ENCODE measurements at regions not wholly inside any gene's neighbourhood (a gene's known extent, or its start where the extent isn't known, plus 50 kb on each side); places are given as distances from the start of the nearest gene placed in this dataset.

- no peaks in the 10 kb centered on the region for H3K4me1 ChIP-seq
- no peaks in the 10 kb centered on the region for H3K36me3 ChIP-seq
- no peaks in the 10 kb centered on the region for H3K9me3 ChIP-seq
- DNase-seq = no peak
- TF ChIP-seq POLR2A (IDR thresholded peaks at IDR 0.05) (no peak), CTCF (IDR thresholded peaks at IDR 0.05) (no peak)
- H3K27ac ChIP-seq = no peak overlapping the region
- 86 to 90% methylated on average over 4 of the region's 4 CpGs for WGBS, 2 donors
- H3K27me3 ChIP-seq = no peaks in the 10 kb centered on the region
- H3K4me3 ChIP-seq (replicated peaks in 1 of 3) = no peak overlapping the region
- intact Hi-C loops (cut with DNase I) = no loop called here
Measured at GRCh38 chr2:48043131-48043700, 136.9 kb upstream of the FBXO11 start.

- Histone ChIP-seq H3K9me3 (no peaks in the 10 kb centered on the region), H3K27me3 (no peaks in the 10 kb centered on the region), H3K27ac (no peak overlapping the region), H3K4me3 (replicated peaks in 1 of 3) (no peak overlapping the region), H3K36me3 (no peaks in the 10 kb centered on the region), H3K4me1 (no peaks in the 10 kb centered on the region)
- no peak for DNase-seq
- TF ChIP-seq CTCF (IDR thresholded peaks at IDR 0.05) = no peak
- no peak for TF ChIP-seq POLR2A (IDR thresholded peaks at IDR 0.05)
- WGBS, 2 donors = 87 to 89% methylated on average over 3 of the region's 3 CpGs
- intact Hi-C loops (cut with DNase I) = no loop called here
Measured at GRCh38 chr2:48043746-48044145, 137.4 kb upstream of the FBXO11 start.

- H3K27ac ChIP-seq = no peak overlapping the region
- WGBS, 2 donors = 38 to 60% methylated on average over 1 of the region's 1 CpG
- TF ChIP-seq CTCF (IDR thresholded peaks at IDR 0.05) (no peak), POLR2A (IDR thresholded peaks at IDR 0.05) (no peak)
- no peaks in the 10 kb centered on the region for H3K9me3 ChIP-seq
- DNase-seq = no peak
- intact Hi-C loops (cut with DNase I) = no loop called here
- H3K4me1 ChIP-seq = no peaks in the 10 kb centered on the region
- no peaks in the 10 kb centered on the region for H3K27me3 ChIP-seq
- no peak overlapping the region for H3K4me3 ChIP-seq (replicated peaks in 1 of 3)
- H3K36me3 ChIP-seq = no peaks in the 10 kb centered on the region
Measured at GRCh38 chr2:48045613-48046012, 139.3 kb upstream of the FBXO11 start.

GRCh38 chr2:48048476-48049171 lies 142.3 kb upstream of the FBXO11 start:
- Histone ChIP-seq H3K36me3 (no peaks in the 10 kb centered on the region), H3K4me1 (no peaks in the 10 kb centered on the region), H3K27me3 (no peaks in the 10 kb centered on the region), H3K4me3 (replicated peaks in 1 of 3) (no peak overlapping the region), H3K27ac (no peak overlapping the region), H3K9me3 (no peaks in the 10 kb centered on the region)
- intact Hi-C loops (cut with DNase I) = no loop called here
- DNase-seq = no peak
- WGBS, 2 donors = 88 to 89% methylated on average over 3 of the region's 3 CpGs
- no peak for TF ChIP-seq CTCF (IDR thresholded peaks at IDR 0.05)
- TF ChIP-seq POLR2A (IDR thresholded peaks at IDR 0.05) = no peak

GRCh38 chr2:48049371-48049770 lies 143.1 kb upstream of the FBXO11 start:
- WGBS, 2 donors = 77 to 85% methylated on average over 2 of the region's 2 CpGs
- Histone ChIP-seq H3K27ac (no peak overlapping the region), H3K36me3 (no peaks in the 10 kb centered on the region), H3K4me3 (replicated peaks in 1 of 3) (no peak overlapping the region), H3K9me3 (no peaks in the 10 kb centered on the region), H3K27me3 (no peaks in the 10 kb centered on the region), H3K4me1 (no peaks in the 10 kb centered on the region)
- TF ChIP-seq POLR2A (IDR thresholded peaks at IDR 0.05) (no peak), CTCF (IDR thresholded peaks at IDR 0.05) (no peak)
- intact Hi-C loops (cut with DNase I) = no loop called here
- DNase-seq = no peak
